ENCODE measurements at regions not wholly inside any gene's neighbourhood (a gene's known extent, or its start where the extent isn't known, plus 50 kb on each side); places are given as distances from the start of the nearest gene placed in this dataset.

DNA sequence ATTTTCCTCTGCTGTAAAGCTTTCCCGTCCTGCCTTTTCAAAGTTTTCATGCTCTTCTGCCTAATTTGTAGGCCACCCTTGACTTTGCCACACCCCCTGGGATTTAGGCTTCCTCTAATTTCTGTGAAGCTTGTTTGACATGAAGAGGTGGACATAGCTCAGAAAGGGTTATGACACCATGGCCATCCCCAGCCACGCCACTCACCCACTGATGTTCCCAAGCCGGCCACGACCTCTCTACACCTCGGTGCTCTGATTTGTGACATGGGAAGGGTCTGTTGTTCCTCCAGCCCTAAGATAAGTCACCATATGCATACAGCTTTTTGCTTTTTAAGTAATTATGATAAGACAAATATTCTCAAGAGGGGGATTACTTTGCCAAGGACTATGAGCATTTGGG is 139.5 kb downstream of the BARX1 start:
- peaks cover 56% of the 10 kb centered on the region for H3K27me3 ChIP-seq
- H3K27ac ChIP-seq = no peak overlapping the region
- no peaks in the 10 kb centered on the region for H3K4me1 ChIP-seq
- H3K36me3 ChIP-seq = no peaks in the 10 kb centered on the region
- H3K9me3 ChIP-seq = peaks cover 0 to 6% (median 0%) of the 10 kb centered on the region in 3 donors
- no peak for TF ChIP-seq POLR2AphosphoS5 (IDR thresholded peaks at IDR 0.05)
- H3K4me3 ChIP-seq = no peak overlapping the region
- 56 to 79% methylated on average over 2 to 5 of the region's 5 CpGs for WGBS, 2 donors (ENCODE audit: low coverage in 1 of 2)
- ATAC-seq = no peak

DNA sequence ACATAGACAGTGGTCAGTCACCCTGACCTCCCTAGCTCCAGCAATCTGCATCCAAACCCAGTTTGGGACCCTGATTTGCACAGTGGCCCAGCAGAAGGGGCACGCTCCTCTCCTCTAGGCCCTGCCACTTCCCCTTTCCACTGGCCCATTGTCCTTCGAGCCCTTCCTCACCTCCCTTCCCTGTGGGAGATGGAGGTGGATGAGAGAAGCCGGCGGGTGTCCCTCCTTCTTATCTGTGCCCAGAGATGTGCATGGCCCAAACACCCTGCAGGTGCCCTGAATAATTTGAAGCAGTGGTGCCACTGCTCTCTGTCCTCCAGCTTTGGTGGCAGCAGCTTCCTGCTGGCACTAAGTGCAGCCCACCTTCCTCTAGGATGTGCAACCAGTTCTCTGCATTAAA is 140.0 kb downstream of the BARX1 start:
- H3K27me3 ChIP-seq = peaks cover 56% of the 10 kb centered on the region
- H3K36me3 ChIP-seq = no peaks in the 10 kb centered on the region
- H3K9me3 ChIP-seq = peaks cover 0 to 6% (median 0%) of the 10 kb centered on the region in 3 donors
- TF ChIP-seq EP300 (IDR thresholded peaks at IDR 0.05) (no peak), POLR2A (IDR thresholded peaks at IDR 0.05) (no peak), POLR2AphosphoS5 (IDR thresholded peaks at IDR 0.05) (no peak)
- TF ChIP-seq, protein P1, sequence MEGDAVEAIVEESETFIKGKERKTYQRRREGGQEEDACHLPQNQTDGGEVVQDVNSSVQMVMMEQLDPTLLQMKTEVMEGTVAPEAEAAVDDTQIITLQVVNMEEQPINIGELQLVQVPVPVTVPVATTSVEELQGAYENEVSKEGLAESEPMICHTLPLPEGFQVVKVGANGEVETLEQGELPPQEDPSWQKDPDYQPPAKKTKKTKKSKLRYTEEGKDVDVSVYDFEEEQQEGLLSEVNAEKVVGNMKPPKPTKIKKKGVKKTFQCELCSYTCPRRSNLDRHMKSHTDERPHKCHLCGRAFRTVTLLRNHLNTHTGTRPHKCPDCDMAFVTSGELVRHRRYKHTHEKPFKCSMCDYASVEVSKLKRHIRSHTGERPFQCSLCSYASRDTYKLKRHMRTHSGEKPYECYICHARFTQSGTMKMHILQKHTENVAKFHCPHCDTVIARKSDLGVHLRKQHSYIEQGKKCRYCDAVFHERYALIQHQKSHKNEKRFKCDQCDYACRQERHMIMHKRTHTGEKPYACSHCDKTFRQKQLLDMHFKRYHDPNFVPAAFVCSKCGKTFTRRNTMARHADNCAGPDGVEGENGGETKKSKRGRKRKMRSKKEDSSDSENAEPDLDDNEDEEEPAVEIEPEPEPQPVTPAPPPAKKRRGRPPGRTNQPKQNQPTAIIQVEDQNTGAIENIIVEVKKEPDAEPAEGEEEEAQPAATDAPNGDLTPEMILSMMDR (IDR thresholded peaks at IDR 0.05) = no peak
- no peak for ATAC-seq
- no peaks in the 10 kb centered on the region for H3K4me1 ChIP-seq
- no peak overlapping the region for H3K27ac ChIP-seq
- H3K4me3 ChIP-seq = no peak overlapping the region
- 88% methylated on average over 2 of the region's 4 CpGs; no CpG with 5 or more reads in 1 of the 2 donors for WGBS, 2 donors (ENCODE audit: low coverage in 1 of 2)

DNA sequence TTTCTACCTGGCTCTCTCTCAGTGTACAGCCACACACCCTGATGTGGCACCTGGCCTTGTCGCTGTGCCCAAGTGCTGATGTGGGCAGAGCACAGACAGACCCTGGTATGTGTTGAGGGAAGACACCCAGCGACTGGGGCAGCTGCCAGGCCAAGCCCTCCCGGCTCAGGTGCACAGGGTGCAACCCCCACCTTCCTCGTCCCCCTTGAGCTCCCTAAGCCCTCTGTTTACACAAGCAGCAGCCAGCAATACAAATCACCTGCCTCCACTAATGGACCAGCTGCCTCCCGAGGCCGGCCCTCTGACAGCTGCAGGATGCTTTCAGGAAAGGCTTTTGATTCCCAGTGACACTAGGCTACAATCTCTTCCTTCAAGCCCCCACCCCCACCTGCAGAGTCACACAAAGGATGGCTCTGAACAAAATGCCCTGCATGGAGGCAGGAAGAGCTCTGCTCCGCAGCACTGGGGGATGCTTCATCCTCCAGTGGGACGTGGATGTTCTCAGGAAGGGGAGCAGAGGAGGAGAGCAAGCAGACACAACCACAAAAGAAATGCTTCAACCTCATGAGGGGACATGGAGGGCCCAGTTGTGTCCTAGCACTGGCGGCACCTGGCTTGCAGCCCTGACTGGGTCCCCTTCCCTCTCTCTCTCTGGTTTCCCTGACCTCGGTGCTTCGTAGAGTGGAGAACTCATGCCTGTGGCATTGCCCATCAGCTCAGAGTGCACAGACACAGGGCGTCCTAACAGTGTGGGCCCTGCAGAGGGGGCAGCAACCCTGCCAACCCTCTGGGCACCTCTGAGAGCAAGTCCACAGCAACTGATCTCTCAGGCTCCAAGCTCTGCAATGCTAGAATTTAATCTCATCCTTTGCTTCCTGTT is 140.8 kb downstream of the BARX1 start:
- 23 to 51% methylated on average over 4 of the region's 12 CpGs for WGBS, 2 donors (ENCODE audit: low coverage in 1 of 2)
- H3K9me3 ChIP-seq = peaks cover 0 to 6% (median 0%) of the 10 kb centered on the region in 3 donors
- H3K4me1 ChIP-seq = no peaks in the 10 kb centered on the region
- peaks cover 55% of the 10 kb centered on the region for H3K27me3 ChIP-seq
- H3K4me3 ChIP-seq = no peak overlapping the region
- TF ChIP-seq, protein P1 (IDR thresholded peaks at IDR 0.05) = peak in 2 of 4 experiments; percentile 15 to 52
- TF ChIP-seq POLR2A (IDR thresholded peaks at IDR 0.05) = no peak
- H3K36me3 ChIP-seq = no peaks in the 10 kb centered on the region
- ATAC-seq = peak; percentile 19
- H3K27ac ChIP-seq = no peak overlapping the region

DNA sequence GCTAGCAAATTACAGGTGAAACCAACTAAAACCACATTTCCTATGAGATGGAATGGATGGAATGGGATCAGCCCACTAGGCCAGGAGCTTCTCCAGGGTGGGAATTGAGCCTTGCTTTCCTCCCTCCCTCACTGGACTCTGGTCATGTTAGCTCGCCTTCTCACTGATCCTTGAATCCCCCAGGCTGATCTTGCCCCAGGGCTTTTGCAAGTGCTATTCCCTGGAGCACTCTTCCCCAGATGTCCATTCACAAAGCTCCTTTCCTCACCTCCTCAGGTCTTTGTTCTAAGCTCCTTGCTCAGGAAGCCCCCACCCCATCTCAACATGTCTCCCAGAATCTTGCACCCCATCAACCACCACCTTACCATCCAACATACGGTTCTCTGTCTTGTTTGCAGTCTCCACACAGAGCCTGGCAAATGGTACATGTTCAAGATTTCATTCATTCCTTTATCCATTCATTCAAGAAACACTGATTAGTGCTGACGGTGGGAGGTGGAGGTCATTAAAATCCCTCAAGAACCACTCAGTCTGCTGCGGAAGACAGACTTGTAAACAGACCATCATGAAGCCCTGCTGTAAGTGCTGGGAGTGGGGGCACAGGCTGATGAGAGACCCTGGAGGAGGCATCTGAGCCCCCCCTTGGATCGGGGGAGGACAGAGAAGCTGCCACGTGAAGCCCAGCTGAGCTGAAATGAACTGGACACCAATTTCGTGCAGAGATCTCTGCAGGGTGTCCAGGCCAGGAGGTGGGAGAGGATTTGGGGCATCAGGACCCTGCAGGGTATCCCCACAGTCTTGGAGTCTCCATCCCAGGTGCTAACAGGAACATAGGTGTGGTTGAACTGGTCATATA is 141.7 kb downstream of the BARX1 start:
- no peaks in the 10 kb centered on the region for H3K36me3 ChIP-seq
- peaks cover 0 to 6% (median 0%) of the 10 kb centered on the region in 3 donors for H3K9me3 ChIP-seq
- peaks cover 48% of the 10 kb centered on the region for H3K27me3 ChIP-seq
- ATAC-seq = no peak
- no peak overlapping the region for H3K4me3 ChIP-seq
- no peaks in the 10 kb centered on the region for H3K4me1 ChIP-seq
- 66 to 70% methylated on average over 2 to 3 of the region's 7 CpGs for WGBS, 2 donors (ENCODE audit: low coverage in 1 of 2)
- no peak overlapping the region for H3K27ac ChIP-seq
- TF ChIP-seq POLR2AphosphoS5 (IDR thresholded peaks at IDR 0.05) = no peak
- TF ChIP-seq, protein P1 (IDR thresholded peaks at IDR 0.05) = no peak
- TF ChIP-seq POLR2A (IDR thresholded peaks at IDR 0.05) = no peak
- no peak for TF ChIP-seq EP300 (IDR thresholded peaks at IDR 0.05)

DNA sequence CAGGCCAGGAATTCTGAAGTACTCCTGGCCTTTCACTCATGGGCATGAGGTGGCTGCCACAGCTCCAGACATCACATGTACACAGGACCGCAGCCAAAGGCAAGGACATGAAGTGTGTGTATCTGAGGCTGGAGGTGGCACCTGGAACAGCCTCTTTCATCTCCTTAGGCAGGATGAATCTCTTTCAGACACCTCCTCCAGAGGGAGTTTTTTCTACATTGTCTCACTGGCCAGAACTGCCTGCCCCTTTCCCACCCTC is 142.8 kb downstream of the BARX1 start:
- Histone ChIP-seq H3K4me1 (no peaks in the 10 kb centered on the region), H3K4me3 (no peak overlapping the region), H3K27ac (no peak overlapping the region), H3K27me3 (peaks cover 48% of the 10 kb centered on the region), H3K9me3 (peaks cover 0 to 6% (median 0%) of the 10 kb centered on the region in 3 donors), H3K36me3 (no peaks in the 10 kb centered on the region)
- no CpG with 5 or more reads among the region's 1 CpG for WGBS, 2 donors (ENCODE audit: low coverage in 1 of 2)
- no peak for ATAC-seq
- no peak for TF ChIP-seq EP300 (IDR thresholded peaks at IDR 0.05)
- TF ChIP-seq POLR2AphosphoS5 (IDR thresholded peaks at IDR 0.05) = no peak
- TF ChIP-seq POLR2A (IDR thresholded peaks at IDR 0.05) = no peak
- TF ChIP-seq, protein P1 (IDR thresholded peaks at IDR 0.05) = no peak

All from gastroesophageal sphincter (tissue), 4 donors.